ENCODE measurements at regions not wholly inside any gene's neighbourhood (a gene's known extent, or its start where the extent isn't known, plus 50 kb on each side); places are given as distances from the start of the nearest gene placed in this dataset.

- TF ChIP-seq, protein P1, sequence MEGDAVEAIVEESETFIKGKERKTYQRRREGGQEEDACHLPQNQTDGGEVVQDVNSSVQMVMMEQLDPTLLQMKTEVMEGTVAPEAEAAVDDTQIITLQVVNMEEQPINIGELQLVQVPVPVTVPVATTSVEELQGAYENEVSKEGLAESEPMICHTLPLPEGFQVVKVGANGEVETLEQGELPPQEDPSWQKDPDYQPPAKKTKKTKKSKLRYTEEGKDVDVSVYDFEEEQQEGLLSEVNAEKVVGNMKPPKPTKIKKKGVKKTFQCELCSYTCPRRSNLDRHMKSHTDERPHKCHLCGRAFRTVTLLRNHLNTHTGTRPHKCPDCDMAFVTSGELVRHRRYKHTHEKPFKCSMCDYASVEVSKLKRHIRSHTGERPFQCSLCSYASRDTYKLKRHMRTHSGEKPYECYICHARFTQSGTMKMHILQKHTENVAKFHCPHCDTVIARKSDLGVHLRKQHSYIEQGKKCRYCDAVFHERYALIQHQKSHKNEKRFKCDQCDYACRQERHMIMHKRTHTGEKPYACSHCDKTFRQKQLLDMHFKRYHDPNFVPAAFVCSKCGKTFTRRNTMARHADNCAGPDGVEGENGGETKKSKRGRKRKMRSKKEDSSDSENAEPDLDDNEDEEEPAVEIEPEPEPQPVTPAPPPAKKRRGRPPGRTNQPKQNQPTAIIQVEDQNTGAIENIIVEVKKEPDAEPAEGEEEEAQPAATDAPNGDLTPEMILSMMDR (conservative IDR thresholded peaks at IDR 0.05; ENCODE audit: low read depth, low read length): no peak
- TF ChIP-seq EZH2 (IDR thresholded peaks at IDR 0.05; ENCODE audit: borderline replicate concordance, low read depth, low read length, poor library complexity, severe bottlenecking): no peak
Observed at GRCh38 chr6:114833211-114833610, 490.4 kb upstream of the HS3ST5 start.

Data from A673 (cell line).